AG04450 (cell line): ENCODE measurements at regions not wholly inside any gene's neighbourhood (a gene's known extent, or its start where the extent isn't known, plus 50 kb on each side); places are given as distances from the start of the nearest gene placed in this dataset.

Source experiments
- CTCF ChIA-PET: fragments of 300-600, 350-600 bp; formaldehyde crosslinking; extraction: SDS; loops from one replicate; lab custom pipeline; 2022; ENCODE audit warnings: antibody characterized with exemption, inconsistent platforms; lab: Charles Lee
- POLR2A ChIA-PET: fragments of 350-600 bp; formaldehyde crosslinking; extraction: SDS; loops from one replicate; lab custom pipeline; 2021; ENCODE audit warnings: antibody characterized with exemption, inconsistent platforms; lab: Yijun Ruan, JAX
- DNase-seq: peaks from one replicate; pipeline ENCODE4 v3.0.0-alpha.2; 2011; ENCODE audit warnings: low read depth, low spot score
- H3K27ac ChIP-seq: one replicate; pipeline ENCODE4 v1.5.1; 2012; ENCODE audit warnings: low read depth, low read length, control low read depth
- H3K27me3 ChIP-seq: one replicate; pipeline ENCODE4 v1.6.0; 2012; ENCODE audit warnings: low read length; ENCODE audit not compliant: control insufficient read depth, insufficient read depth
- H3K4me3 ChIP-seq: 2 replicates; pipeline ENCODE4 v1.5.1; 2011; ENCODE audit warnings: mild to moderate bottlenecking, low read depth, low read length, control low read depth
- H3K9me3 ChIP-seq: 2 replicates; pipeline ENCODE4 v1.5.1; 2012; ENCODE audit warnings: low read length; ENCODE audit not compliant: control insufficient read depth, insufficient read depth
- CTCF ChIP-seq: IDR thresholded peaks from 2 replicates; pipeline ENCODE4 v1.5.1; 2011; ENCODE audit warnings: low read depth, low read length, control low read depth, inconsistent platforms

GRCh38 chr20:9981829-9982228 is 53.0 kb upstream of the ANKEF1 start:
- Histone ChIP-seq H3K27me3 (no peaks in the 10 kb centered on the region), H3K27ac (no peak overlapping the region), H3K9me3 (no peaks in the 10 kb centered on the region), H3K4me3 (no peak overlapping the region)
- ChIA-PET POLR2A (no interaction called here), CTCF (interaction anchor here (6.8 to 8.6 kb wide), 2 partner anchors 109 to 446 kb away, joined by 213 to 239 read pairs; no protein-coding TSS in a partner anchor)
- no peak for DNase-seq
- no peak for TF ChIP-seq CTCF

GRCh38 chr20:9978397-9979004 is 56.3 kb upstream of the ANKEF1 start:
- POLR2A ChIA-PET: interaction anchor here (0.8 kb wide), 1 partner anchor 456 kb away, joined by 3 read pairs; the partner anchor contains the start of genes MKKS and SLX4IP
- Histone ChIP-seq H3K4me3 (no peak overlapping the region), H3K9me3 (no peaks in the 10 kb centered on the region), H3K27ac (no peak overlapping the region), H3K27me3 (no peaks in the 10 kb centered on the region)
- DNase-seq: peak; percentile 76
- CTCF ChIA-PET: interaction anchor here (0.6 to 8.6 kb wide), 67 partner anchors 9 to 1567 kb away, joined by 3 to 239 read pairs (median 4); partner anchors contain the start of genes MKKS and SLX4IP
- TF ChIP-seq CTCF: peak; percentile 86

GRCh38 chr20:9977629-9978028 is 57.2 kb upstream of the ANKEF1 start:
- ChIA-PET POLR2A (no interaction called here), CTCF (interaction anchor here (0.6 to 8.6 kb wide), 52 partner anchors 8 to 1568 kb away, joined by 3 to 239 read pairs (median 5); partner anchors contain the start of genes MKKS and SLX4IP)
- no peak overlapping the region for H3K4me3 ChIP-seq
- DNase-seq: no peak
- no peak for TF ChIP-seq CTCF
- no peaks in the 10 kb centered on the region for H3K9me3 ChIP-seq
- H3K27me3 ChIP-seq: no peaks in the 10 kb centered on the region
- no peak overlapping the region for H3K27ac ChIP-seq

GRCh38 chr20:9974324-9974723 is 60.5 kb upstream of the ANKEF1 start:
- DNase-seq: no peak
- ChIA-PET CTCF (interaction anchor here (1.2 to 8.6 kb wide), 2 partner anchors 116 to 453 kb away, joined by 3 to 239 read pairs; no protein-coding TSS in a partner anchor), POLR2A (no interaction called here)
- H3K27me3 ChIP-seq: no peaks in the 10 kb centered on the region
- H3K4me3 ChIP-seq: no peak overlapping the region
- no peaks in the 10 kb centered on the region for H3K9me3 ChIP-seq
- 0 out of 2 replicates have a peak, but pooled peaks have one; percentile 15 for TF ChIP-seq CTCF
- no peak overlapping the region for H3K27ac ChIP-seq

GRCh38 chr20:9971746-9972145 is 63.0 kb upstream of the ANKEF1 start:
- no peak for DNase-seq
- H3K4me3 ChIP-seq: no peak overlapping the region
- no peak overlapping the region for H3K27ac ChIP-seq
- no peak for TF ChIP-seq CTCF
- ChIA-PET CTCF (interaction anchor here (0.8 to 2.0 kb wide), 2 partner anchors 9 to 119 kb away, joined by 3 to 9 read pairs; no protein-coding TSS in a partner anchor), POLR2A (no interaction called here)
- H3K27me3 ChIP-seq: no peaks in the 10 kb centered on the region
- no peaks in the 10 kb centered on the region for H3K9me3 ChIP-seq
